NCI-H510A (cell line): ENCODE measurements at regions not wholly inside any gene's neighbourhood (a gene's known extent, or its start where the extent isn't known, plus 50 kb on each side); places are given as distances from the start of the nearest gene placed in this dataset.
A peak's percentile ranks its signal among the peaks of the same experiment; 100 is the strongest.
"Not testable (repeated sequence)": the region's sequence is repeated elsewhere in the genome, so short reads cannot be mapped to it uniquely, and the experiment has no call there.

Experiments used
- DNase-seq: peaks from one replicate; lab custom pipeline; 2025; lab: John Stamatoyannopoulos, UW

GRCh38 chr2:200173691-200174090, 132.8 kb upstream of the SPATS2L start:
- DNase-seq: no peak

GRCh38 chr2:200174433-200175216, 131.9 kb upstream of the SPATS2L start:
- DNase-seq: peak; percentile 26

GRCh38 chr2:200177971-200178911, 128.3 kb upstream of the SPATS2L start:
- no peak for DNase-seq

GRCh38 chr2:200179151-200179550, 127.3 kb upstream of the SPATS2L start:
- DNase-seq: no peak

- DNase-seq: no peak
These were observed 125.5 kb upstream of the SPATS2L start for GRCh38 chr2:200180943-200181342.

- DNase-seq: no peak
These were observed 124.7 kb upstream of the SPATS2L start for GRCh38 chr2:200181755-200182154.

- DNase-seq: no peak
These were observed 121.5 kb upstream of the SPATS2L start for GRCh38 chr2:200184748-200185627.

- no peak for DNase-seq
These were observed 120.9 kb upstream of the SPATS2L start for GRCh38 chr2:200185628-200186000.

GRCh38 chr2:200186002-200186401, 120.5 kb upstream of the SPATS2L start:
- no peak for DNase-seq

GRCh38 chr2:200188876-200189275, 117.6 kb upstream of the SPATS2L start:
- DNase-seq: no peak

GRCh38 chr2:200189964-200190363, 116.5 kb upstream of the SPATS2L start:
- no peak for DNase-seq

GRCh38 chr2:200193331-200193730, 113.2 kb upstream of the SPATS2L start:
- DNase-seq: no peak

GRCh38 chr2:200193791-200194190, 112.7 kb upstream of the SPATS2L start:
- no peak for DNase-seq

GRCh38 chr2:200194746-200195145, 111.7 kb upstream of the SPATS2L start:
- DNase-seq: no peak

- no peak for DNase-seq
These were observed 107.5 kb upstream of the SPATS2L start for GRCh38 chr2:200199005-200199404.

GRCh38 chr2:200199576-200200263, 106.8 kb upstream of the SPATS2L start:
- DNase-seq: no peak

GRCh38 chr2:200201839-200202238, 104.7 kb upstream of the SPATS2L start:
- not testable (repeated sequence) for DNase-seq

- no peak for DNase-seq
These were observed 103.1 kb upstream of the SPATS2L start for GRCh38 chr2:200203381-200203827.

- DNase-seq: no peak
These were observed 98.5 kb upstream of the SPATS2L start for GRCh38 chr2:200208041-200208440.

GRCh38 chr2:200209030-200209429, 97.5 kb upstream of the SPATS2L start:
- DNase-seq: no peak

- no peak for DNase-seq
These were observed 94.8 kb upstream of the SPATS2L start for GRCh38 chr2:200211643-200212042.
